ENCODE measurements at regions not wholly inside any gene's neighbourhood (a gene's known extent, or its start where the extent isn't known, plus 50 kb on each side); places are given as distances from the start of the nearest gene placed in this dataset.

- in situ Hi-C loops (cut with MboI; ENCODE audit: low sequenced_read_pairs in 4 of 4): loop anchor here in 3 of 4 donors (10.0 to 25.0 kb wide), 3 partner anchors 109 to 511 kb away; partner anchors contain the start of genes SOD3 (in 2 of the 3) and DHX15 (in 1 of the 3)
- no peak for DNase-seq
- no peak for ATAC-seq
Measured at GRCh38 chr4:24476282-24476681, 108.1 kb downstream of the DHX15 start.

GRCh38 chr4:24475756-24476155 lies 108.6 kb downstream of the DHX15 start:
- intact Hi-C loops (cut with DNase I; ENCODE audit: low total_unique reads): no loop called here
- Histone ChIP-seq H3K9me3 (no peaks in the 10 kb centered on the region), H3K36me3 (no peaks in the 10 kb centered on the region), H3K27ac (no peak overlapping the region), H3K27me3 (peaks cover 0 to 4% (median 0%) of the 10 kb centered on the region in 3 donors), H3K4me3 (no peak overlapping the region), H3K4me1 (peaks cover 6 to 11% of the 10 kb centered on the region in 2 donors)
- in situ Hi-C loops (cut with MboI; ENCODE audit: low sequenced_read_pairs in 4 of 4): loop anchor here in 3 of 4 donors (10.0 to 25.0 kb wide), 3 partner anchors 109 to 512 kb away; partner anchors contain the start of genes SOD3 (in 2 of the 3) and DHX15 (in 1 of the 3)
- DNase-seq: no peak
- no peak for ATAC-seq
- no peak for TF ChIP-seq POLR2A (IDR thresholded peaks at IDR 0.05)
- TF ChIP-seq CTCF (IDR thresholded peaks at IDR 0.05 in 4 of 5, conservative IDR thresholded peaks at IDR 0.05 in 1 of 5): no peak

More at GRCh38 chr4:24476282-24476681, 108.1 kb downstream of the DHX15 start:
- no peaks in the 10 kb centered on the region for H3K36me3 ChIP-seq
- intact Hi-C loops (cut with DNase I; ENCODE audit: low total_unique reads): no loop called here
- H3K4me1 ChIP-seq: peaks cover 6 to 10% of the 10 kb centered on the region in 2 donors
- H3K4me3 ChIP-seq: no peak overlapping the region
- no peak overlapping the region for H3K27ac ChIP-seq
- TF ChIP-seq CTCF (IDR thresholded peaks at IDR 0.05 in 4 of 5, conservative IDR thresholded peaks at IDR 0.05 in 1 of 5) (peak in 3 of 5 experiments; percentile 9 to 49 (median 43)), POLR2A (IDR thresholded peaks at IDR 0.05) (no peak)
- H3K9me3 ChIP-seq: no peaks in the 10 kb centered on the region
- peaks cover 0 to 4% (median 0%) of the 10 kb centered on the region in 3 donors for H3K27me3 ChIP-seq

GRCh38 chr4:24473309-24473721 lies 111.0 kb downstream of the DHX15 start:
- Histone ChIP-seq H3K4me3 (peak overlapping the region; percentile 67 to 81 (median 71)), H3K27me3 (peaks cover 0 to 4% (median 3%) of the 10 kb centered on the region in 3 donors), H3K36me3 (no peaks in the 10 kb centered on the region), H3K4me1 (peaks cover 10 to 20% of the 10 kb centered on the region in 2 donors), H3K9me3 (no peaks in the 10 kb centered on the region), H3K27ac (peak overlapping the region; percentile 71 to 84 (median 81))
- TF ChIP-seq CTCF (IDR thresholded peaks at IDR 0.05 in 4 of 5, conservative IDR thresholded peaks at IDR 0.05 in 1 of 5) (peak in 2 of 5 experiments; percentile 4 to 6), POLR2A (IDR thresholded peaks at IDR 0.05) (no peak)
- intact Hi-C loops (cut with DNase I; ENCODE audit: low total_unique reads) (loop anchor here (2.0 to 5.0 kb wide), 2 partner anchors 761 to 1101 kb away; partner anchors contain the start of gene PI4K2B), in situ Hi-C loops (cut with MboI; ENCODE audit: low sequenced_read_pairs in 4 of 4) (loop anchor here in 1 of 4 donors (10.0 kb wide), 1 partner anchor 111 kb away; the partner anchor contains the start of gene DHX15)
- ATAC-seq (no peak), DNase-seq (no peak)

GRCh38 chr4:24472514-24473308 lies 111.6 kb downstream of the DHX15 start:
- ATAC-seq (peak; percentile 83 to 84), DNase-seq (peak; percentile 79 to 82)
- intact Hi-C loops (cut with DNase I; ENCODE audit: low total_unique reads): loop anchor here (2.0 to 5.0 kb wide), 2 partner anchors 762 to 1100 kb away; partner anchors contain the start of gene PI4K2B
- Histone ChIP-seq H3K4me1 (peaks cover 10 to 20% of the 10 kb centered on the region in 2 donors), H3K27ac (peak overlapping the region; percentile 71 to 84 (median 81)), H3K36me3 (no peaks in the 10 kb centered on the region), H3K4me3 (peak overlapping the region; percentile 67 to 81 (median 71)), H3K9me3 (no peaks in the 10 kb centered on the region), H3K27me3 (peaks cover 0 to 4% (median 3%) of the 10 kb centered on the region in 3 donors)
- TF ChIP-seq POLR2A (IDR thresholded peaks at IDR 0.05): peak in 1 of 2 donors; percentile 55
- peak; percentile 74 to 87 (median 78) for TF ChIP-seq CTCF (IDR thresholded peaks at IDR 0.05 in 4 of 5, conservative IDR thresholded peaks at IDR 0.05 in 1 of 5)
- in situ Hi-C loops (cut with MboI; ENCODE audit: low sequenced_read_pairs in 4 of 4): loop anchor here in 1 of 4 donors (10.0 kb wide), 1 partner anchor 112 kb away; the partner anchor contains the start of gene DHX15
